ENCODE measurements at regions not wholly inside any gene's neighbourhood (a gene's known extent, or its start where the extent isn't known, plus 50 kb on each side); places are given as distances from the start of the nearest gene placed in this dataset.

DNA sequence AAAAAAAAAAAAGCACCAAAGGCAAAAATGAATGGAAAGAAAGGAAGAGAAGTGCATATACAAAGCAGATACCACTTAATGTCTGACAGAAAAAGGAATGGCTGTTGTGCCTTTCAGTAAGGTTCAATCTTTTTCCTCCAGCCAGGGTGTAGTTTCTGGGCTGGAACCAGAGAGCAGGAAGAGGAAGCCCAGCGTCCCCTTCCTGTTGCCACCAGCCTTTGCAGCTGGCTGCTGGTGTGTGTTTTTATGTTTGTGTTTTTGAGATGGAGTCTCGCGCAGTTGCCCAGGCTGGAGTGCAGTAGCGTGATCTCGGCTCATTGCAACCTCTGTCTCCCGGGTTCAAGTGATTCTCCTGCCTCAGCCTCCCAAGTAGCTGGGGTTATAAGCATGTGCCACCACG, 64.6 kb upstream of the LTA4H start:
- ChIA-PET POLR2A (no interaction called here), CTCF (interaction anchor here (0.6 kb wide), 1 partner anchor 189 kb away, joined by 4 read pairs; no protein-coding TSS in a partner anchor)
- no peak overlapping the region for H3K4me3 ChIP-seq (ENCODE audit: low read depth, low read length)
- H3K4me1 ChIP-seq (ENCODE audit: control insufficient read depth, insufficient read depth, low read length): no peaks in the 10 kb centered on the region
- H3K27ac ChIP-seq (ENCODE audit: extremely low read depth, low read depth, low read length): no peak overlapping the region
- no peaks in the 10 kb centered on the region for H3K9me3 ChIP-seq (ENCODE audit: control insufficient read depth, insufficient read depth, low read depth, low read length)
- no peaks in the 10 kb centered on the region for H3K36me3 ChIP-seq (ENCODE audit: control insufficient read depth in 2 of 2, insufficient read depth in 1 of 2, low read length in 2 of 2)
- TF ChIP-seq ZNF837 (tag by site-specific recombination; IDR thresholded peaks at IDR 0.05): no peak
- no peak for TF ChIP-seq FEZF1 (tag by site-specific recombination; IDR thresholded peaks at IDR 0.05)

DNA sequence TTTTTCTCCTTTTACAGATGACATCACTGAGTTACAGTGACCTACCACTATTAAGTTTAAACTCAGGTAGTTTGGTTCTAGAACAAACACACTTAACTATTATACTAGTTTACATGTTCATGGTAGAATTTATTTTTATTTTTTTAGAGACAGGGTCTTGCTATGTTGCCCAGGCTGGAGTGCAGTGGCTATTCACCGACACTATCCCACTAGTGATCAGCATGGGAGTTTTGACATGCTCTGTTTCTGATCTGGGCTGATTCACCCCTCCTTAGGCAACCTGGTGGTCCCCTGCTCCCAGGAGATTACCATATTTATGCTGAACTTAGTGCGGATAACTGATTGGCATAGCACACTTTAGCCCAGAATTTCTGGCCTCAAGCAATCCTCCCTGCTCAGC, 66.4 kb upstream of the LTA4H start:
- no peak overlapping the region for H3K27ac ChIP-seq (ENCODE audit: extremely low read depth, low read depth, low read length)
- H3K36me3 ChIP-seq (ENCODE audit: control insufficient read depth in 2 of 2, insufficient read depth in 1 of 2, low read length in 2 of 2): no peaks in the 10 kb centered on the region
- H3K9me3 ChIP-seq (ENCODE audit: control insufficient read depth, insufficient read depth, low read depth, low read length): no peaks in the 10 kb centered on the region
- H3K4me1 ChIP-seq (ENCODE audit: control insufficient read depth, insufficient read depth, low read length): no peaks in the 10 kb centered on the region
- CTCF ChIA-PET: interaction anchor here (0.6 kb wide), 1 partner anchor 415 kb away, joined by 4 read pairs; no protein-coding TSS in a partner anchor
- H3K4me3 ChIP-seq (ENCODE audit: low read depth, low read length): no peak overlapping the region
- POLR2A ChIA-PET: no interaction called here
- TF ChIP-seq ZNF121 (tag by site-specific recombination; IDR thresholded peaks at IDR 0.05) (peak; percentile 37; the same call in 1 of the 2 replicates), ZFP41 (tag by site-specific recombination; IDR thresholded peaks at IDR 0.05; ENCODE audit: borderline replicate concordance) (no peak), FEZF1 (tag by site-specific recombination; IDR thresholded peaks at IDR 0.05) (no peak)
- TF ChIP-seq, protein P1, sequence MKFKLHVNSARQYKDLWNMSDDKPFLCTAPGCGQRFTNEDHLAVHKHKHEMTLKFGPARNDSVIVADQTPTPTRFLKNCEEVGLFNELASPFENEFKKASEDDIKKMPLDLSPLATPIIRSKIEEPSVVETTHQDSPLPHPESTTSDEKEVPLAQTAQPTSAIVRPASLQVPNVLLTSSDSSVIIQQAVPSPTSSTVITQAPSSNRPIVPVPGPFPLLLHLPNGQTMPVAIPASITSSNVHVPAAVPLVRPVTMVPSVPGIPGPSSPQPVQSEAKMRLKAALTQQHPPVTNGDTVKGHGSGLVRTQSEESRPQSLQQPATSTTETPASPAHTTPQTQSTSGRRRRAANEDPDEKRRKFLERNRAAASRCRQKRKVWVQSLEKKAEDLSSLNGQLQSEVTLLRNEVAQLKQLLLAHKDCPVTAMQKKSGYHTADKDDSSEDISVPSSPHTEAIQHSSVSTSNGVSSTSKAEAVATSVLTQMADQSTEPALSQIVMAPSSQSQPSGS (tag by site-specific recombination; IDR thresholded peaks at IDR 0.05; ENCODE audit: low read depth): peak; percentile 33; the same call in 1 of the 2 replicates
- TF ChIP-seq, protein P2, sequence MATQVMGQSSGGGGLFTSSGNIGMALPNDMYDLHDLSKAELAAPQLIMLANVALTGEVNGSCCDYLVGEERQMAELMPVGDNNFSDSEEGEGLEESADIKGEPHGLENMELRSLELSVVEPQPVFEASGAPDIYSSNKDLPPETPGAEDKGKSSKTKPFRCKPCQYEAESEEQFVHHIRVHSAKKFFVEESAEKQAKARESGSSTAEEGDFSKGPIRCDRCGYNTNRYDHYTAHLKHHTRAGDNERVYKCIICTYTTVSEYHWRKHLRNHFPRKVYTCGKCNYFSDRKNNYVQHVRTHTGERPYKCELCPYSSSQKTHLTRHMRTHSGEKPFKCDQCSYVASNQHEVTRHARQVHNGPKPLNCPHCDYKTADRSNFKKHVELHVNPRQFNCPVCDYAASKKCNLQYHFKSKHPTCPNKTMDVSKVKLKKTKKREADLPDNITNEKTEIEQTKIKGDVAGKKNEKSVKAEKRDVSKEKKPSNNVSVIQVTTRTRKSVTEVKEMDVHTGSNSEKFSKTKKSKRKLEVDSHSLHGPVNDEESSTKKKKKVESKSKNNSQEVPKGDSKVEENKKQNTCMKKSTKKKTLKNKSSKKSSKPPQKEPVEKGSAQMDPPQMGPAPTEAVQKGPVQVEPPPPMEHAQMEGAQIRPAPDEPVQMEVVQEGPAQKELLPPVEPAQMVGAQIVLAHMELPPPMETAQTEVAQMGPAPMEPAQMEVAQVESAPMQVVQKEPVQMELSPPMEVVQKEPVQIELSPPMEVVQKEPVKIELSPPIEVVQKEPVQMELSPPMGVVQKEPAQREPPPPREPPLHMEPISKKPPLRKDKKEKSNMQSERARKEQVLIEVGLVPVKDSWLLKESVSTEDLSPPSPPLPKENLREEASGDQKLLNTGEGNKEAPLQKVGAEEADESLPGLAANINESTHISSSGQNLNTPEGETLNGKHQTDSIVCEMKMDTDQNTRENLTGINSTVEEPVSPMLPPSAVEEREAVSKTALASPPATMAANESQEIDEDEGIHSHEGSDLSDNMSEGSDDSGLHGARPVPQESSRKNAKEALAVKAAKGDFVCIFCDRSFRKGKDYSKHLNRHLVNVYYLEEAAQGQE (tag by site-specific recombination; IDR thresholded peaks at IDR 0.05): no peak

DNA sequence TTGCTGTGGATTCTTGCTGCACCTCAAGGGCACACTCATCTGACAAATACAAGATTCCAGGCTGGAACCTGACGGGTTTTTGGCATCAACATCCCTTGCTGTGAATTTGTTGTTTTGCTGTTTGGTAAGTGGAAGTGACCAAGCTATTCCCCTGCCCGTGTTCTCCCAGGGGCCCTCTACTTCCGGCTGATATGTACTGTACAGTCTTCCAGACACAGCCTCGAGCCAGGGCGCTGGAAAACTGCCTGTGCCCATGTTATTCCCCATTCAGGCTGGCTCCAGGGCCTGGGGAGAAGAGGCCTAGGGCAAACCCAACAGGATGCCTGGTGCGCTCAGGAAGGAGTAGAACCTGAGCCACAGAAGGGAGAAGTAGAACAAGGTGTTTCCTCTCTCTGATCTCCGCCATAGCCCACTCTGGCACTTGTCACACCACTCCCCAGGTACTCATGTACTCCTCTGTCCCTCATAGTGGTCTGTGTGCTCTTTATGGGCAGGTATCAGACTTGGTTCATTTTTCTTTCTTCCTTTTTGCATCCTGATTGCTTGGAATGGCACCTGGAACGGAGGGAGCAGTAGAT, 67.8 kb upstream of the LTA4H start:
- TF ChIP-seq ZNF324 (tag by site-specific recombination; IDR thresholded peaks at IDR 0.05): no peak
- TF ChIP-seq ZNF157 (tag by site-specific recombination; IDR thresholded peaks at IDR 0.05): no peak
- no peak for TF ChIP-seq ZNF274 (IDR thresholded peaks at IDR 0.05; ENCODE audit: low read length)
- TF ChIP-seq ZNF274 (tag by site-specific recombination; IDR thresholded peaks at IDR 0.05; ENCODE audit: borderline replicate concordance): no peak
- TF ChIP-seq ZNF175 (tag by site-specific recombination; IDR thresholded peaks at IDR 0.05): no peak
- TF ChIP-seq KLF10 (tag by site-specific recombination; IDR thresholded peaks at IDR 0.05): no peak
- TF ChIP-seq ZNF221 (tag by site-specific recombination; IDR thresholded peaks at IDR 0.05; ENCODE audit: borderline replicate concordance): no peak
- no peak for TF ChIP-seq YY2 (tag by site-specific recombination; IDR thresholded peaks at IDR 0.05)
- TF ChIP-seq ZNF140 (tag by site-specific recombination; IDR thresholded peaks at IDR 0.05): no peak
- no peak for TF ChIP-seq ZBTB7A (tag by site-specific recombination; IDR thresholded peaks at IDR 0.05; ENCODE audit: low read depth)
- TF ChIP-seq, protein P3, sequence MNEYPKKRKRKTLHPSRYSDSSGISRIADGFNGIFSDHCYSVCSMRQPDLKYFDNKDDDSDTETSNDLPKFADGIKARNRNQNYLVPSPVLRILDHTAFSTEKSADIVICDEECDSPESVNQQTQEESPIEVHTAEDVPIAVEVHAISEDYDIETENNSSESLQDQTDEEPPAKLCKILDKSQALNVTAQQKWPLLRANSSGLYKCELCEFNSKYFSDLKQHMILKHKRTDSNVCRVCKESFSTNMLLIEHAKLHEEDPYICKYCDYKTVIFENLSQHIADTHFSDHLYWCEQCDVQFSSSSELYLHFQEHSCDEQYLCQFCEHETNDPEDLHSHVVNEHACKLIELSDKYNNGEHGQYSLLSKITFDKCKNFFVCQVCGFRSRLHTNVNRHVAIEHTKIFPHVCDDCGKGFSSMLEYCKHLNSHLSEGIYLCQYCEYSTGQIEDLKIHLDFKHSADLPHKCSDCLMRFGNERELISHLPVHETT (tag by site-specific recombination; IDR thresholded peaks at IDR 0.05): no peak
- no peak for TF ChIP-seq ZNF664 (tag by site-specific recombination; IDR thresholded peaks at IDR 0.05)
- TF ChIP-seq, protein P4, sequence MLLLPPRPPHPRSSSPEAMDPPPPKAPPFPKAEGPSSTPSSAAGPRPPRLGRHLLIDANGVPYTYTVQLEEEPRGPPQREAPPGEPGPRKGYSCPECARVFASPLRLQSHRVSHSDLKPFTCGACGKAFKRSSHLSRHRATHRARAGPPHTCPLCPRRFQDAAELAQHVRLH (tag by site-specific recombination; IDR thresholded peaks at IDR 0.05): no peak
- no peak for TF ChIP-seq ZSCAN30 (tag by site-specific recombination; IDR thresholded peaks at IDR 0.05)
- no peak for TF ChIP-seq KLF7 (tag by site-specific recombination; IDR thresholded peaks at IDR 0.05; ENCODE audit: borderline replicate concordance)
- TF ChIP-seq ZNF792 (tag by site-specific recombination; IDR thresholded peaks at IDR 0.05): no peak
- TF ChIP-seq ZNF121 (tag by site-specific recombination; IDR thresholded peaks at IDR 0.05): no peak
- no peak for TF ChIP-seq ZNF239 (tag by site-specific recombination; IDR thresholded peaks at IDR 0.05)
- Histone ChIP-seq H3K9me3 (ENCODE audit: control insufficient read depth, insufficient read depth, low read depth, low read length) (no peaks in the 10 kb centered on the region), H3K36me3 (ENCODE audit: control insufficient read depth in 2 of 2, insufficient read depth in 1 of 2, low read length in 2 of 2) (no peaks in the 10 kb centered on the region), H3K4me3 (ENCODE audit: low read depth, low read length) (no peak overlapping the region), H3K27ac (ENCODE audit: extremely low read depth, low read depth, low read length) (no peak overlapping the region), H3K4me1 (ENCODE audit: control insufficient read depth, insufficient read depth, low read length) (no peaks in the 10 kb centered on the region)
- POLR2A ChIA-PET: no interaction called here
- CTCF ChIA-PET: interaction anchor here (0.6 kb wide), 1 partner anchor 112 kb away, joined by 3 read pairs; no protein-coding TSS in a partner anchor
